Left lung (tissue), 4 donors: ENCODE measurements at regions not wholly inside any gene's neighbourhood (a gene's known extent, or its start where the extent isn't known, plus 50 kb on each side); places are given as distances from the start of the nearest gene placed in this dataset.

ENCODE experiments used
- ATAC-seq: fragments of 200-7000 bp; cut with Tn5 transposase; one replicate; pipeline ENCODE4 v1.9.1; 2020; ENCODE audit warnings: moderate library complexity
- DNase-seq, 4 donors: peaks; one replicate each; pipeline ENCODE4 v3.0.0-alpha.2; 2013 to 2020
- H3K27ac ChIP-seq, 2 donors: fragments of 200-600 bp; sonication (generic) in 1 of 2; one replicate each; pipeline versions ENCODE4 v1.5.0 to v1.8.0; 2020 to 2021
- H3K27me3 ChIP-seq, 2 donors: fragments of 200-600 bp; sonication (generic) in 1 of 2; one replicate each; pipeline versions ENCODE4 v1.5.0 to v1.8.0; 2020 to 2021
- H3K36me3 ChIP-seq, 2 donors: fragments of 200-600 bp; sonication (generic) in 1 of 2; one replicate each; pipeline versions ENCODE4 v1.5.0 to v1.8.0; 2020 to 2021
- H3K4me1 ChIP-seq, 2 donors: fragments of 200-600 bp; one replicate each; pipeline ENCODE4 v1.8.0; 2021
- H3K4me3 ChIP-seq, 2 donors: fragments of 200-600 bp; sonication (generic) in 1 of 2; one replicate each; pipeline versions ENCODE4 v1.5.0 to v1.8.0; 2020 to 2021; ENCODE audit warnings: mild to moderate bottlenecking in 1 of 2
- H3K9me3 ChIP-seq, 2 donors: fragments of 200-600 bp; sonication (generic) in 1 of 2; one replicate each; pipeline versions ENCODE4 v1.5.0 to v1.8.0; 2020 to 2021
- CTCF ChIP-seq, 2 donors: fragments of 200-600 bp; sonication (generic) in 1 of 2; IDR thresholded peaks; one replicate each; pipeline versions ENCODE4 v1.5.0 to v1.8.0; 2021; ENCODE audit warnings: antibody characterized with exemption in 2 of 2
- intact Hi-C, 2 donors: fragments of 100-400 bp; cut with DNase I; formaldehyde crosslinking; loops; one replicate each; pipeline versions ENCODE4 v1.11.2 to v1.14.2; 2022
- donor health status: DM: no; HTN: yes; CAD: no.
- donor health status: DM: no; HTN: no; CAD: no.

GRCh38 chr5:171651102-171651501, 134.5 kb upstream of the SMIM23 start:
- peaks cover 0 to 5% of the 10 kb centered on the region in 2 donors for H3K9me3 ChIP-seq
- no peak overlapping the region for H3K4me3 ChIP-seq
- H3K27me3 ChIP-seq = peaks cover 0 to 4% of the 10 kb centered on the region in 2 donors
- intact Hi-C loops = no loop called here
- TF ChIP-seq CTCF (IDR thresholded peaks at IDR 0.05) = no peak
- DNase-seq (no peak), ATAC-seq (no peak)
- no peaks in the 10 kb centered on the region for H3K4me1 ChIP-seq
- H3K36me3 ChIP-seq = no peaks in the 10 kb centered on the region
- no peak overlapping the region for H3K27ac ChIP-seq

- H3K36me3 ChIP-seq = no peaks in the 10 kb centered on the region
- peaks cover 0 to 5% of the 10 kb centered on the region in 2 donors for H3K9me3 ChIP-seq
- no peak overlapping the region for H3K4me3 ChIP-seq
- H3K27ac ChIP-seq = no peak overlapping the region
- H3K4me1 ChIP-seq = no peaks in the 10 kb centered on the region
- ATAC-seq (no peak), DNase-seq (no peak)
- no peak for TF ChIP-seq CTCF (IDR thresholded peaks at IDR 0.05)
- H3K27me3 ChIP-seq = no peaks in the 10 kb centered on the region
- intact Hi-C loops = no loop called here
These were observed 130.7 kb upstream of the SMIM23 start for GRCh38 chr5:171654881-171655280.

- no peak for ATAC-seq
- no peaks in the 10 kb centered on the region for H3K27me3 ChIP-seq
- H3K4me3 ChIP-seq = no peak overlapping the region
These were observed 128.1 kb upstream of the SMIM23 start for GRCh38 chr5:171657473-171657872.

GRCh38 chr5:171659896-171660295, 125.7 kb upstream of the SMIM23 start:
- no peak overlapping the region for H3K27ac ChIP-seq

More at GRCh38 chr5:171657473-171657872, 128.1 kb upstream of the SMIM23 start:
- no peaks in the 10 kb centered on the region for H3K36me3 ChIP-seq
- no peaks in the 10 kb centered on the region for H3K4me1 ChIP-seq
- H3K9me3 ChIP-seq = peaks cover 0 to 5% of the 10 kb centered on the region in 2 donors
- H3K27ac ChIP-seq = no peak overlapping the region
- DNase-seq = no peak
- no peak for TF ChIP-seq CTCF (IDR thresholded peaks at IDR 0.05)
- intact Hi-C loops = no loop called here

GRCh38 chr5:171660434-171660833, 125.2 kb upstream of the SMIM23 start:
- Histone ChIP-seq H3K27me3 (no peaks in the 10 kb centered on the region), H3K4me1 (no peaks in the 10 kb centered on the region), H3K9me3 (no peaks in the 10 kb centered on the region), H3K36me3 (no peaks in the 10 kb centered on the region), H3K27ac (no peak overlapping the region), H3K4me3 (no peak overlapping the region)
- DNase-seq (no peak), ATAC-seq (no peak)
- TF ChIP-seq CTCF (IDR thresholded peaks at IDR 0.05) = no peak
- intact Hi-C loops = no loop called here

More at GRCh38 chr5:171659896-171660295, 125.7 kb upstream of the SMIM23 start:
- H3K27me3 ChIP-seq = no peaks in the 10 kb centered on the region
- DNase-seq (no peak), ATAC-seq (no peak)
- H3K4me1 ChIP-seq = no peaks in the 10 kb centered on the region
- no peak for TF ChIP-seq CTCF (IDR thresholded peaks at IDR 0.05)
- no peaks in the 10 kb centered on the region for H3K9me3 ChIP-seq
- intact Hi-C loops = no loop called here
- H3K36me3 ChIP-seq = no peaks in the 10 kb centered on the region
- H3K4me3 ChIP-seq = no peak overlapping the region
